22Rv1 (cell line): ENCODE measurements at regions not wholly inside any gene's neighbourhood (a gene's known extent, or its start where the extent isn't known, plus 50 kb on each side); places are given as distances from the start of the nearest gene placed in this dataset.

Source experiments
- CTCF ChIP-seq: fragments of 450-650 bp; IDR thresholded peaks from 2 replicates; pipeline ENCODE4 v1.5.1; 2017; ENCODE audit warnings: mild to moderate bottlenecking
- ZFX ChIP-seq: fragments of 450-650 bp; IDR thresholded peaks from 2 replicates; pipeline ENCODE4 v1.6.1; 2017; ENCODE audit warnings: antibody characterized with exemption, borderline replicate concordance

GRCh38 chr5:135094339-135095051, 60.5 kb upstream of the PITX1 start:
- TF ChIP-seq CTCF: no peak
- no peak for TF ChIP-seq ZFX
